ENCODE measurements at regions not wholly inside any gene's neighbourhood (a gene's known extent, or its start where the extent isn't known, plus 50 kb on each side); places are given as distances from the start of the nearest gene placed in this dataset.

DNA sequence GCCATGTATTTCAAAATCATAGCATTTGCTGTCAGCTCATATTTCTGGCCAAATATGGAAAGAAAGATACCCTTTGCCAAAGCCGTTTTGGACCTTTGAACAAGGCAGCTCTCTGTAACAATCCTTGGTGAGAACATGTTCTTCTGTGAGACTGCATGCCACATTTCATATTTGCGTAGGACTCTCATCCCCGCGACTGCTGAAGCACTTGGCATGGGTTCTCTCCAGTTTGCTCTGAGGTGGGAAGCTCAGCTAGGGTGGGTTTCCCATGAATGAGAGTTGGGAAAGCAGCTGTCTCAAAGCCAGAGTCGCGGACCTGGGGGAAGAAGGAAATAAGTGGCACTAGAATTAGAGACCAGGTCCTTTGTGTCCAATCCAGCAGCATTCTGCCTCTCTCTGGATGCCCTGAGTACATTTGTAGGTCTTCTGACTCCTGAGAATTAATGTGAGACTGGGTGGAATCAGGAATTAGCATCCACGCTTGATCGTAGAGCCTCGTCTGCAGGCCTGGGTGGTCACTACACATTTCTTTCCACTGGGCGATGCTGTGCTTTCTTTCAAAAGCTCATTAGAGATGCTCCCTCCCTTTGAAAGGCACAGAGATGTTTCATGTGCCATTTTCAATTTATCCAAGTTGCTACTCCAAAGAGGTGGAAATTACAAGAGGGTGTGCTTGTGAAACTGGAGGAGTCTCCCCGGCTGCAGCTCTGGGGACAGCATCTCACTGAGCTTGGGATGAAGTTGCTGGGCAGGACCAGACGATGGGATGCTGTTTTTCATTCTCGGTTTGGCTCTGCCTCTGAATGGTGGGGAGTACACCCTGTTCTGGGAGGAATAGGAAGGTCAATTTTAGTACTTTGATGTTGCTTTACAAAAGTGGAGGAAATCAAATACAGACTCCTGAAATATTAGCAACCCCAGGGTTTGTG is 197.2 kb downstream of the GADD45G start:
- Histone ChIP-seq H3K9me3 (no peaks in the 10 kb centered on the region), H3K4me1 (replicated peaks) (no peaks in the 10 kb centered on the region), H3K27ac (no peak overlapping the region), H3K36me3 (no peaks in the 10 kb centered on the region), H3K4me3 (no peak overlapping the region), H3K27me3 (replicated peaks; ENCODE audit: insufficient read depth) (no peaks in the 10 kb centered on the region)
- TF ChIP-seq, protein P1, sequence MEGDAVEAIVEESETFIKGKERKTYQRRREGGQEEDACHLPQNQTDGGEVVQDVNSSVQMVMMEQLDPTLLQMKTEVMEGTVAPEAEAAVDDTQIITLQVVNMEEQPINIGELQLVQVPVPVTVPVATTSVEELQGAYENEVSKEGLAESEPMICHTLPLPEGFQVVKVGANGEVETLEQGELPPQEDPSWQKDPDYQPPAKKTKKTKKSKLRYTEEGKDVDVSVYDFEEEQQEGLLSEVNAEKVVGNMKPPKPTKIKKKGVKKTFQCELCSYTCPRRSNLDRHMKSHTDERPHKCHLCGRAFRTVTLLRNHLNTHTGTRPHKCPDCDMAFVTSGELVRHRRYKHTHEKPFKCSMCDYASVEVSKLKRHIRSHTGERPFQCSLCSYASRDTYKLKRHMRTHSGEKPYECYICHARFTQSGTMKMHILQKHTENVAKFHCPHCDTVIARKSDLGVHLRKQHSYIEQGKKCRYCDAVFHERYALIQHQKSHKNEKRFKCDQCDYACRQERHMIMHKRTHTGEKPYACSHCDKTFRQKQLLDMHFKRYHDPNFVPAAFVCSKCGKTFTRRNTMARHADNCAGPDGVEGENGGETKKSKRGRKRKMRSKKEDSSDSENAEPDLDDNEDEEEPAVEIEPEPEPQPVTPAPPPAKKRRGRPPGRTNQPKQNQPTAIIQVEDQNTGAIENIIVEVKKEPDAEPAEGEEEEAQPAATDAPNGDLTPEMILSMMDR (IDR thresholded peaks at IDR 0.05) = no peak
- TF ChIP-seq POLR2AphosphoS5 (IDR thresholded peaks at IDR 0.05) = no peak
- DNase-seq (ENCODE audit: low spot score) = no peak
- WGBS = 43% methylated on average over 13 of the region's 13 CpGs
- intact Hi-C loops (cut with DNase I) = loop anchor here (10.0 kb wide), 1 partner anchor 197 kb away; the partner anchor contains the start of gene GADD45G

DNA sequence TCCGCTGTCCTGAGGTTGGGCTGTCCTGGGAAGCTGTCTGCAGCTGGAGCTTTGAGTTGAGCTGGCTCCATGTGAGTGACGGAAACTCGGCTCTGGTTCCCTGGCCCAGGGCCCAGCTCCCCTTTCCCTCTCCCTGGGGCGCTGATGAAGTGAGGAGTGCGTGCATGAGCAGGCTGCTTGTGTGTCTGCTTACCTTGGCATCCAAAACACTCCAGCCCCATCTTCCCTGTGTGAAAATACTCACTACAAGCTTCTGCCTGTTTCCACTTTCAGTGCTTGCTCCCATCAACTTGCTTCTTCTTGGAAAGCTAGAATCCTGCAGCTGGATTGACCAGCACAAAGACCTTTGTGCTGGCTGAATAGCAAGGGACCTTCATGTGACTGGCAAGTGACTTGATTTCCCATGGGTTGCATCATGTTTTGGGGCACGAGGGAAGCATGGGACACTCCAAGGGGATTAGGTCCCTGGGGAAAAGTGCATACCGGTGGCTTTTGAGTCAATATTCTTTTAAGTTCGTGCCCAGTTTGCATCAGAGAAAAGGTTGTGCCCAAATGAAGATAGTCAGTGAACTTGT is 198.1 kb downstream of the GADD45G start:
- H3K27ac ChIP-seq = no peak overlapping the region
- no peaks in the 10 kb centered on the region for H3K9me3 ChIP-seq
- 14% methylated on average over 8 of the region's 8 CpGs for WGBS
- H3K4me3 ChIP-seq = no peak overlapping the region
- intact Hi-C loops (cut with DNase I) = loop anchor here (10.0 kb wide), 1 partner anchor 198 kb away; the partner anchor contains the start of gene GADD45G
- no peaks in the 10 kb centered on the region for H3K27me3 ChIP-seq (replicated peaks; ENCODE audit: insufficient read depth)
- no peaks in the 10 kb centered on the region for H3K36me3 ChIP-seq
- H3K4me1 ChIP-seq (replicated peaks) = no peaks in the 10 kb centered on the region
- TF ChIP-seq, protein P1 (IDR thresholded peaks at IDR 0.05) = no peak
- TF ChIP-seq POLR2A (IDR thresholded peaks at IDR 0.05) (no peak), POLR2AphosphoS5 (IDR thresholded peaks at IDR 0.05) (peak; percentile 50)
- DNase-seq (ENCODE audit: low spot score) = peak; percentile 75

DNA sequence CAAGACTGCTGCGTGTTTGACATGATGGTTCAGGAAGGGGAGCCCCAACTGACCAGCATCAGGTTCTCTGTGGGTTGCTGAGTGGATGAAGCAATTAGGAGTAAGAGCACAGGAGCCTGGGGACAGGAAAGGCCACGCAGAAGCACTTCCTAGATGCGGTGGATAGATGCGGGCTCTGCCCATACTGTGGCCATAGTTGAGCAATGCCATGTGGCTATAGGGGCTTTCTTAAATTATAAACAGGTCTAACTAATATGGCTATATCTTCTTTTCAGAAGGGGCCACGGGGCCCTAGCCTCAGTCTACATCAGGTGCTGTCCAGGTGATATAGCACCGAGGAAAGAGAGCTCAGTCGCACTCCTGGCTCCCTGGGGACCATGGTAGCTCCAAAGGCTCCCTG is 198.6 kb downstream of the GADD45G start:
- no peak for DNase-seq (ENCODE audit: low spot score)
- no peak for TF ChIP-seq POLR2AphosphoS5 (IDR thresholded peaks at IDR 0.05)
- no peaks in the 10 kb centered on the region for H3K9me3 ChIP-seq
- no peak overlapping the region for H3K27ac ChIP-seq
- H3K4me3 ChIP-seq = no peak overlapping the region
- H3K36me3 ChIP-seq = no peaks in the 10 kb centered on the region
- intact Hi-C loops (cut with DNase I) = loop anchor here (10.0 kb wide), 1 partner anchor 199 kb away; the partner anchor contains the start of gene GADD45G
- no peaks in the 10 kb centered on the region for H3K4me1 ChIP-seq (replicated peaks)
- WGBS = 84% methylated on average over 7 of the region's 7 CpGs
- H3K27me3 ChIP-seq (replicated peaks; ENCODE audit: insufficient read depth) = no peaks in the 10 kb centered on the region

DNA sequence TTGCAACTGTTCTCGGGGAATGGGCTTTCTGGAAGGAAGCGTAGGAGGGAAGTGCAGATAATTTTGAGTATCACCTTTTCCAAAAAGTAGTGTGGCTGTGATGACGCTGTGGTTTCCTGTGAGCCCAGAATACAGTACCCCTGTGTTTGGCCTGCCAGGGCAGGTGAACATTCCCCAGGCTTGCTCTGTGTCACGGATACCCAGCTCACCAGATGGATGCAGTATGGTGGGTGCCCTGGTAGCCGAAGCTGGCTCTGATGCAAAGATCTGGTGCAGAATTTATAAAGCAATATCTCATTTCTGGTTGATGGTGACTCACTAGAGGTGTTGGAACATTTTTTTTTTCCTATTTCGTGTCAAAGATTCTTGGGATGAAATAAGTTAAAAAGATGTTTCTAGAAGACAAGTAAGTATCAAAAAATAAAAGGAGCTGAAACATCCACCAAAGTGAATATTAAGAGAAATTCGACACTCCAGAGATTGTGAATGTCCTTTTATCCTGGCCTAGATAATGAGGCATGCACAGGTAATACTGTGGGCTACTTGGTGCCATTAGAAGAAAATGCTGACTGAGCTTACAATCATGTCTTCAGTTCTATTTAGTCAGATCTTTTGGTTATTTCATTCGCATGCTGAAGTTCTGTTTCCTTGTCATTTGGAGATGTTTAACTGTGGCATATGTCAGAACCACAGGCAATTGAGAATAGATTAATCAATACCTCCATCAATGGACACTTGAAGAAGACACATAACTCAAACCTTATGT is 200.1 kb downstream of the GADD45G start:
- intact Hi-C loops (cut with DNase I) = loop anchor here (10.0 kb wide), 1 partner anchor 200 kb away; the partner anchor contains the start of gene GADD45G

More for the DNA sequence above, 200.1 kb downstream of the GADD45G start:
- Histone ChIP-seq H3K36me3 (no peaks in the 10 kb centered on the region), H3K4me1 (replicated peaks) (no peaks in the 10 kb centered on the region), H3K4me3 (no peak overlapping the region), H3K9me3 (no peaks in the 10 kb centered on the region), H3K27me3 (replicated peaks; ENCODE audit: insufficient read depth) (no peaks in the 10 kb centered on the region), H3K27ac (no peak overlapping the region)
- TF ChIP-seq POLR2AphosphoS5 (IDR thresholded peaks at IDR 0.05) = no peak
- TF ChIP-seq, protein P1 (IDR thresholded peaks at IDR 0.05) = no peak
- TF ChIP-seq POLR2A (IDR thresholded peaks at IDR 0.05) = no peak
- 91% methylated on average over 8 of the region's 8 CpGs for WGBS
- no peak for DNase-seq (ENCODE audit: low spot score)
